ENCODE measurements at regions not wholly inside any gene's neighbourhood (a gene's known extent, or its start where the extent isn't known, plus 50 kb on each side); places are given as distances from the start of the nearest gene placed in this dataset.

- H3K27ac ChIP-seq (replicated peaks): no peak overlapping the region
- H3K27me3 ChIP-seq (ENCODE audit: insufficient read depth, poor library complexity, severe bottlenecking): no peaks in the 10 kb centered on the region
- no peak overlapping the region for H3K4me3 ChIP-seq (replicated peaks; ENCODE audit: insufficient read depth, low read length)
- DNase-seq (ENCODE audit: low read depth in 1 of 2, low spot score in 1 of 2): no peak
- no peak for TF ChIP-seq GABPA (IDR thresholded peaks at IDR 0.05; ENCODE audit: low read depth)
- no peak for TF ChIP-seq REST (IDR thresholded peaks at IDR 0.05; ENCODE audit: insufficient replicate concordance, low read depth)
- no peak for TF ChIP-seq POLR2AphosphoS5 (IDR thresholded peaks at IDR 0.05; ENCODE audit: low read depth)
- no peak for TF ChIP-seq CTCF (IDR thresholded peaks at IDR 0.05; ENCODE audit: insufficient read depth, low read length)
- no peak for TF ChIP-seq SPI1 (IDR thresholded peaks at IDR 0.05; ENCODE audit: borderline replicate concordance, low read depth)
Measured at GRCh38 chr18:28705482-28705881, 528.6 kb upstream of the CDH2 start.

- no peak overlapping the region for H3K27ac ChIP-seq (replicated peaks)
- DNase-seq (ENCODE audit: low read depth in 1 of 2, low spot score in 1 of 2): no peak
- H3K4me3 ChIP-seq (replicated peaks; ENCODE audit: insufficient read depth, low read length): no peak overlapping the region
- no peak for TF ChIP-seq REST (IDR thresholded peaks at IDR 0.05; ENCODE audit: insufficient replicate concordance, low read depth)
- no peak for TF ChIP-seq GABPA (IDR thresholded peaks at IDR 0.05; ENCODE audit: low read depth)
- TF ChIP-seq POLR2AphosphoS5 (IDR thresholded peaks at IDR 0.05; ENCODE audit: low read depth): no peak
- no peak for TF ChIP-seq CTCF (IDR thresholded peaks at IDR 0.05; ENCODE audit: insufficient read depth, low read length)
- TF ChIP-seq SPI1 (IDR thresholded peaks at IDR 0.05; ENCODE audit: borderline replicate concordance, low read depth): no peak
- no peaks in the 10 kb centered on the region for H3K27me3 ChIP-seq (ENCODE audit: insufficient read depth, poor library complexity, severe bottlenecking)
Measured at GRCh38 chr18:28692337-28692736, 515.4 kb upstream of the CDH2 start.

GRCh38 chr18:28691496-28691840, 514.5 kb upstream of the CDH2 start:
- H3K4me3 ChIP-seq (replicated peaks; ENCODE audit: insufficient read depth, low read length): no peak overlapping the region
- no peak for TF ChIP-seq POLR2AphosphoS5 (IDR thresholded peaks at IDR 0.05; ENCODE audit: low read depth)
- no peak for TF ChIP-seq REST (IDR thresholded peaks at IDR 0.05; ENCODE audit: insufficient replicate concordance, low read depth)
- no peak for TF ChIP-seq GABPA (IDR thresholded peaks at IDR 0.05; ENCODE audit: low read depth)
- TF ChIP-seq CTCF (IDR thresholded peaks at IDR 0.05; ENCODE audit: insufficient read depth, low read length): no peak
- TF ChIP-seq SPI1 (IDR thresholded peaks at IDR 0.05; ENCODE audit: borderline replicate concordance, low read depth): no peak
- no peaks in the 10 kb centered on the region for H3K27me3 ChIP-seq (ENCODE audit: insufficient read depth, poor library complexity, severe bottlenecking)
- no peak for DNase-seq (ENCODE audit: low read depth in 1 of 2, low spot score in 1 of 2)
- H3K27ac ChIP-seq (replicated peaks): no peak overlapping the region
